HG02981 (cell line): ENCODE measurements at regions not wholly inside any gene's neighbourhood (a gene's known extent, or its start where the extent isn't known, plus 50 kb on each side); places are given as distances from the start of the nearest gene placed in this dataset.
"Not testable (repeated sequence)": the region's sequence is repeated elsewhere in the genome, so short reads cannot be mapped to it uniquely, and the experiment has no call there.

ENCODE experiments used
- ATAC-seq: cut with Tn5 transposase; IDR thresholded peaks from one replicate; pipeline ENCODE4 v1.9.1; 2021; ENCODE audit warnings: mild to moderate bottlenecking, moderate library complexity; ENCODE audit not compliant: unreplicated experiment

DNA sequence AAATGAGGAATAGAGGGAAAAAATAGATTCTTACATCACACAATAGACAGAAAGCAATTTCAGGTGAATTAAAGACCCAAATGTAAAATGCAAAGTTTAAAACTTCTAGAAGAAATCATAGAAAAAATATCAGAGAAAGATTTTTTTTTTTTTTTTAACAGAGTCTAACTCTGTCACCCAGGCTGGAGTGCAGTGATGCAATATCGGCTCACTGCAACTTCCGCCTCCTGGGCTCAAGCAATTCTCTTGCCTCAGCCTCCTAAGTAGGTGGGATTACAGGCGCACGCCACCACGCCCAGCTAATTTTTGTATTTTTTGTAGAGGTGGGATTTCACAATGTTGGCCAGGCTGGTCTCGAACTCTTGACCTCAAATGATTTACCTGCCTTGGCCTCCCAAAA lies 141.8 kb downstream of the COPRS start:
- not testable (repeated sequence) for ATAC-seq

DNA sequence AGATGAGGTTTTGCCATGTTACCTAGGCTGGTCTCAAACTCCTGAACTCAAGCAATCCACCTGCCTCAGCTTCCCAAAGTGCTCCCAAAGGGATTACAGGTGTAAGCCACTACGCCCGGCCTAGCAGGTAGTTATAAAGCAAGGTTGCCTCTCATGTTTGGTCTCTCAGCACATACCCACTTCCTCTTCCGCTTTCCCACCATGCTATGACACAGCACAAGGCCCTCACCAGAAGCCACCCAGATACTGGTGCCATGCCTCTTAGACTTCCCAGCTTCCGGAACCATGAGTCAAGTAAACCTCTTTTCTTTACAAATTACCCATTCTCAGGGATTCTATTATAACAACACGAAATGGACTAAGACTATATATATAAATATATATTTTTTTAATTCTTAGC lies 143.6 kb downstream of the COPRS start:
- no peak for ATAC-seq

DNA sequence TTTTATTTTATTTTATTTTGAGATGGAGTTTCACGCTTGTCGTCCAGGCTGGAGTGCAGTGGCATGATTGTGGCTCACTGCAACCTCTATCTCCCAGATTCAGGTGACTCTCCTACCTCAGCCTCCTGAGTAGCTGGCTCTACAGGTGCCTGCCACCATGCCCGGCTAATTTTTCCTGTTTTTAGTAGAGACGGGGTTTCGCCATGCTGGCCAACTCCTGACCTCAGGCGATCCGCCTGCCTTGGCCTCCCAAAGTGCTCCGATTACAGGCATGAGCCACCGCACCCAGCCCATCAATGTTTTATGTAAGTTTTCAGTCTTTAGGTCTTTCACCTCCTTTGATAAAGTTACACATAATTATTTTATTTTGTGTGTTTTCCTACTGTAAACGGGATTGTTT lies 154.6 kb downstream of the COPRS start:
- no peak for ATAC-seq

DNA sequence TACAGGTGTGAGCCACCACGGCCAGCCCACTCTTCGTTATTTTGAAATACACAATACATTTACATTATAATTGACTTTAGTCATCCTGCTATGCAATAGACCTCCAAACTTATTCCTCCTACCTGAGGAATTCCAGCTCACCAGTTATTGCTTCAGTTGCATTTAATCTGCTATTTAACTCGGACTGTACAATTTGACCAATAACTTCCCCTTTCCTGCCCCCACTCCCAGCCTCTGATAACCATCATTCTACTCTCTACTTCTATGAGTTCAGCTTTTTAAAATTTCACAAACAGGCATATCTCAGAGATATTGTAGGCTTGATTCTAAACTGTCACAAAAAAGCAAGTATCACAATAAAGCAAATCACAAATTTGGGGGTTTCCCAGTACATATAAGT lies 157.0 kb downstream of the COPRS start:
- ATAC-seq: no peak

DNA sequence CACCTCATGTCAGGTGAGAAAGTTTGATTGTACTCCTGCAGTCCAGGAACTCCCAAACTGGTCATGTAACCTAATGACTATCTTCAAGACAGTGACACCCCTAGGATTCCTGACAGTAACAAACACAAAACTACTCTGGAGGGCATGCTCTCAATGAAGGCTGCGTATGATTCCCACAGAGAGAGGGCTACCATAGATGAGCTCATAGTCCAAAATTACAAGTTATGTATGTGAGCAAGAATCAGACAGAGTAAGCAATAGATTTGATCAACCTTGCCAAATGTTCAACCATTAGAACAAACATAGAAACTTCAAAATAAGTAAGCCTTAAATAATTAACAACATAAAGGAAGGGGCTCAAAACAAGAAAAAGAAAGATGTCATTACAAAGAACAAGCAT lies 158.1 kb downstream of the COPRS start:
- no peak for ATAC-seq

DNA sequence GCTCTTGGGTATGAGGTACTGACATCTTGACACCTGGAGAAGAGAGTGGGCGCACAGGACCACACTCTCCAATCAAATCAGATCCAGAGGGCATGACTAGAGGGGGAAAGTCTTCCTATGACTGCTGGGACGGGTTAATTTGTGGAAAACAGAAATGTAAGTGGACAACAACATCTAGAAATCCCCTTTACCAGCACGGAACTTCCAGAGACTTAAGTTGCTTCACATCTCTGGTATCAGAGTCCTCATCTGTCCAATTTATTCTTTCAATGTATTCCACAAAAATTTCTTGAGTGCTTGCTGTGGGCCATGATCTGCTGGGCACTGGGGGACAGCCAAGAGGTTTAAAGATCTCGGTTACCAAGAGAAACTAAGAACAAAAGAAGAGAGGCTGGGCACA lies 159.2 kb downstream of the COPRS start:
- no peak for ATAC-seq

DNA sequence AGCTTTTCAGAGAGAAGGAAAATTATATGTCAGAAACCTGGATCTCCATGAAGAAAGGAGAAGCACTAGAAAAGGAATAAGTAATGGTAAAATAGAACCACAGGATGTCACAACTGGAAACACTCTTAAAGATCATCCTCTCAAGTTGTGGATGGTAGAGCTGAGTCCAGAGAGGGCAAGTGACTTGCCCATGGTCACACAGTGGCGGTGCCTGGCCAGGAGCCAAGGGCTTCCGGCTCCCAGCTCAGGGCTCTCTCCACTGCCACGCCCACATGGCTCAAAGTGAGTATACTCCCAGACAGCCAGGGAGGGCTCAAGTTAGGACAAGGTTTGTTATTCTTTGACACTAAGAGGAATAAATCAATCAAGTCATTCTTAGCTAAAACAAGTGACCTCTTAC lies 159.8 kb downstream of the COPRS start:
- no peak for ATAC-seq

DNA sequence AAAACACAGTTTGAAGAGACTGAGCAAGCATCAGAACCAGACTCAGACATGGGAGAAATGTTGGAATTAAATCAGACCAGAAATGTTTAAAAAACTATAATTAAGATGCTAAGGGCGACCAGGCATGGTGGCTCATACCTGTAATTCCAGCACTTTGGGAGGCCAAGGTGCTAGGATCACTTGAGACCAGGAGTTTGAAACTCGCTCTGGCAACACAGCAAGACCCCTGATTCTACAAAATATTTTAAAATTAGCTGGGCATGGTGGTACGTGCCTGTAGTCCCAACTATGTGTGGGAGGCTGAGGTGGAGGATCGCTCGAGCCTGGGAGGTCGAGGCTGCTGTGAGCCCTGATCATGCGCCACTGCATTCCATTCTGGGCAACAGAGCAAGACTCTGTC lies 160.3 kb downstream of the COPRS start:
- ATAC-seq: no peak

DNA sequence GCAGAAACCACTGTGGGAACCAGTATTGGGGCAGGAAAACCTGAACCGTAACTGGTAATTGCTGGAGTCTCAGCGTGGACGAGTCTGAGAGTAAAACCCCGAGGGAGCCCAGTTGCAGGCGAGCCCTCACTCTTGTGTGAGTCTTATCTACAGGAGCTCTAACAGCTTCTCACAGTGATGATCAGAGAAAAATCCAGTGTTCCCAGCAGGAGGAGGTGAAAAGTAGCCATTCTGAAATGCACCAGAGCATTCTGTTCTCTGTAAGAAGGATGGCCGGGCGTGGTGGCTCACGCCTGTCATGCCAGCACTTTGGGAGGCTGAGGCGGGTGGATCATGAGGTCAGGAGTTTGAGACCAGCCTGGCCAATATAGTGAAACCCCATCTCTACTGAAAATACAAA lies 161.2 kb downstream of the COPRS start:
- ATAC-seq: no peak

DNA sequence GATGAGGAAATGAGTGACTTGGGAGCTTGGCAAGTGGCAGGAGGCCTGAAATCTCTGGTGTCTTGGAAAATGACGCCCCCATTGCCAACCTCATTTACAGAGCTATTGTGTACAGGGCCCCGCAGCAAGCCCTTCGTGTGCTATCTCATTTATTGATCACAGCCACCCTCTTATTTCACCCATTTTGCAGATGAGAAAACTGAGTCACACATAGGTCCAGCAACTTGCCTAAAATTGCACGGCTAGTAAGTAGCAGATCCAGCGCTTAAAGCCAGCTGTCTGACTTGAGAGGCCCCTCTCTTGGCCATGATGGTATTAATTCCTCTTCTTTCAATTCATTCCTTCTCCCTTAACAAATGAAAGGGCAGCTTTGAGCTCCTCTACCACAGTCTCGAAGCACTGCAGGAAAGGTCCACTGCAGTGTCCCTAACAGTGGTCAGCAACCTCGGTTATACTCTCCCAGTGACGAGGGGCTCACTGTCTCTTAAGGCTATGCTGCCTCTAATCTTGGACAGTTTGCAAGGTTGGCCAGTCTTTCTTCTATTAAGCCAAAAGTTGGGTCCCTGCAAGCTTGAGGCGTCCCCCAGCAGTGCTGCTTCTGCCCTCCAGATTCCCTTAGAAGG lies 162.2 kb downstream of the COPRS start:
- ATAC-seq: no peak

DNA sequence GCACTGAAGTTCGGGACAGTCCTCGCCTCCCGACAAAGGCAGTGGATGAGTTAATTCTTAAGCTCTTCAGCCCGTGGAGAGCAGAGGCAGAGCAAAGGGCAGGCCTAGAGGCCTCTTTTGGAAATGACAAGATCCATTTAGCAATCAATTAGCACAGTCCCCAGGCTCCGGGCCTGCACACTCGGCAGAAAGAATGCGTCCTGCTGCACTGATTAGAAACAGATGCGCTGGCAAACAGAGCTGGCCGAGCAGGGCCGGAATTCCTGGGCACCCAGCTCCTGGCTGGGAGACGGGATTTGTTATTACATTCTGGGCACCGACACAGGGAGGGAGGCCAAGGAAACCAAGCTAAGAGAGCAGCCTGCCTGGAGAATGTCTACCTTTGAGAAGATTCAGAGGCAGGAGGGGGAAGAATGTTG lies 162.9 kb downstream of the COPRS start:
- no peak for ATAC-seq

DNA sequence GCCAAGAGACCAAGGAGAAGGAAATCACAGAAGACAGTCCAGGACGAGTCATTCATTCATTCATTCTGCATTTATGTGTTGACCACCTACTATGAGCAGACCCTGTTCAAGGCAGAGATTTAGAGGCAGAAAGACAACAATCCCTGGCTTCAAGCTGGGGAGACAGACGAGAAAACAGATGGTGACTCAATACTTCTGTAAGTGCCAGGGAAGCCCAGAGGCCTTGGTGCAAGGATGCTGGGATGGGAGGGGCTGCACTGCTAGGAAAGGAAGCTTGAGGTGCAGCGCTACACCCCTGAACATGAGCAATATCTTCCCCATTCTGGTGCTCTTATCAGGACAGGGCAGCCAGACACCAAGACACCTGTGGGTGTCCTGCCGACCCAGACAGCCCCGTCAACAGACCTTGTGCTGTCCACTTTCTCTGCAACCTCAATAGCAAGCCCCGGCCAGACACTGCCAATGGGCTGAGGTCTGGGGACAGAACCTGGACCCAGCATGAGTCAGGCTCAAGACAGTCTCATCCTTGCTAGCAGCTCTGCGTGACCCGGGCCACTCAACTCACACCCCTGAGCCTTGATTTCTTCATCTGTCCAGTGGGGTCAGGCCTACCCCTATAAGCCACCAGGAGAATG lies 163.5 kb downstream of the COPRS start:
- no peak for ATAC-seq

DNA sequence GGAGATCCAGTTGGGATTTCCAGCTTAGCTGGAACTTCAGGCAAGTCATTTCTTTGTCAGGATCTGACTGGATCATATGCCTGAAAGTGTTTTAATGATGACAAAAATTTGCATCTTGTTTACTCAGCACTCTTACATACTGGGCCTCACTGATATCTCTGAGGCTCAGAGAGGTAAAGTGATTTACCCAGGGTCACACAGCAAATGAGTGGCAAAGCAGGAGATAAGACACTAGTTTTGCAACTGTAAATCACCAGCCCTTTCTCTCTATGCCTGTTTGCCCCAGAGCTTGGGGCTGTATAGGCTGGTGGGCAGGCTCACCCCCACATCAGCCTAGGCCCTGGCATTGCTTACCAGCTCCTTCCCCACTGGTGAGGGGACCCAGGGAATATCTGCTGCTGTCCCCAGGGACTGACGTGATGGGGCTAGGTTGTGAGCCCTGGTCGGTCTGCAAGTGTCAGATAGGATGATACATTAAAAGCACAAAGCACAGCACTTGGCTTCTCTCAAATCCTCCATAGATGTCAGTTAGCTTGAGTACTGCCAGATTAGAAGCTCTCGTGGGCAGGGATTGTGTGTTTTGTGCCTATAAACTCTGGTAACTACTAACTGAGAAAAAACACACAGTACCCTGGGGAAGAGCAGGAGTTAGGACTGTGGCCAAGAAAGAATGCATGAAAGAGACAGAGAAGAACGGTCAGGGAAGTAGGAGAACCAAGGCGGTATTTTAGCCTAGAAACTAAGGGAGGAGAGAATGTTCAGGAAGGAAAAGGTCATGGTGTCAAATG lies 165.4 kb downstream of the COPRS start:
- no peak for ATAC-seq

DNA sequence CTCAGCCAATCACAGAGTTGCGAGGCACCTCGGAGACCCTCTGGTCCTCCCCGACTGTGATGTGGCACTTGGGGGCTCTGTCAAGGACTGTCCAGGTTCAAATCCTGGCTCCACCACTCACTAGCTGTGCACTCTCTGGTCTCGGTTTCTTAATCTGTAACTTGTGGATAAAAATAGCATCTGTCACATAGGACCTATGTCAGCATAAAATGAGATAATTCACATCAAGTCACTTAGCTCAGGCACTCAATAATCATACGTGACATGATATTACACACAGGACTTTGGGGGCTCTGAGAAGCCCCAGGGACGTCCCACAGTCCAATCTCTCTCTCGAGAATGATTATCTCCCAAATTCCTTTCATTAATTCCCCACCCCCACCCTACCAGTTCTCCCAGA lies 166.4 kb downstream of the COPRS start:
- ATAC-seq: no peak

DNA sequence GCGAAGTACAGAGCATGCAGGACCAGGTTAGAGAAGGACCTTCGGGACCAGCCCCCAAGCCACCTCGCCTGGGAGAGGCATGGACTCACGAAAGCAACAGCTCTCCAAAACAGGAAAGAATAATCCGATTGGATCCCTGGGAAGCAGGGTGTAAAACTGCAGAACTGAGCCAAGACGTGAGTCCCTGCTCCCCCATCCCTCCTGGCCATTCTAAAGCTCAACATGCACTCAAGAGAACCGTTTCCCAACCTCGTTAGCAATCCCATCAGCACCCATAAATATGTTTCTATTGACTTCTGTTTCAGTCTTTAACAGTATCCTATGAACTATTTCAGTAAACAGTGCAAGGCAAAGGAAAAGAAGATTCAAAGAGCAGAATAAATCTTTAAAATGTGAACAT lies 167.0 kb downstream of the COPRS start:
- ATAC-seq: no peak

DNA sequence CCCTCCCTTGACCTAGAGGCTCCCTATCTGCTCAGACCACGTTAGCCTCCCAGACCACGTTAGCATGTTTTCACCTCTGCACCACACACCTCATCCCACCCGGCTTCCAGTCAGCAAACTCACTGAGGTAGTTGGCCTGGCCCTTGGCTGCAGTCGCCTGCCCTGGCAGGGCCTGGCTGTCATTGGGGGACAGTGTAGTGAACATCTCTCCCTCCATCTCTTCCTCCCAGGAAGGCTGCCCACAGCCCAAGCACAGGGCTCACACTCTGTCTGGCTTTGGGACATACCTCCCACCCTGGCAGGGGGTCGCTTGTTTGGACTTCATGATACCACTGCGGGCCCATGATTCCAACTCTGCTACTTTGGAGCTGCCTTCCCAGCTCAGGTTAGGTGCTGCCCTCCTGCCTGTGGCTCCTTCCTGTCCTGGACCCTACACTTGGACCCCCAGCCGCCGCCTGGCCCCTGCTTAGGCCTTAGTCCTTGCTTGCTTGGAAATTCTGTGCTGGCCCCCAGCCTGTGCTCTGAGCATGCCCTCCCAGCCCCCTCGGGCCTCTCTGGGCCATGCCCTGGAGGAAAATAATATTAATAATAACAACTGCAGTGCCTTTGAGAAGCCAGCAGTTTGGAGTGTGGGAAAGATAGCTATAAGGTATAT lies 167.7 kb downstream of the COPRS start:
- ATAC-seq: no peak

DNA sequence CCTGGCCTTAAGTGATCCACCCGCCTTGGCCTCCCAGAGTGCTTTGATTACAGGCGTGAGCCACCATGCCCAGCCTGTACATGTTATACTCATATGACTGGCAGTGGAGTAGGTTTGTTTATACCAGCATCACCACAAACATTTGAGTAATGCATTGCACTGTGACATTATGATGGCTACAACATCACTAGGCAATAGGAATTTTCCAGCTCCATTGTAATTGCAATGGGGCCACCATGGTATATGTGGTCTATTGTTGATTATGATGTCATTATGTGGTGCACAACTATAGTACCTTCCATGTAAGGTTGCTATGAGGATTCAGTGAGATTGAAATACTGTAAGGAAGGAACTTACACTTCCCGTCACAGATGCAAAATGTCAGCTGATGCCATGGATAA lies 168.9 kb downstream of the COPRS start:
- no peak for ATAC-seq

DNA sequence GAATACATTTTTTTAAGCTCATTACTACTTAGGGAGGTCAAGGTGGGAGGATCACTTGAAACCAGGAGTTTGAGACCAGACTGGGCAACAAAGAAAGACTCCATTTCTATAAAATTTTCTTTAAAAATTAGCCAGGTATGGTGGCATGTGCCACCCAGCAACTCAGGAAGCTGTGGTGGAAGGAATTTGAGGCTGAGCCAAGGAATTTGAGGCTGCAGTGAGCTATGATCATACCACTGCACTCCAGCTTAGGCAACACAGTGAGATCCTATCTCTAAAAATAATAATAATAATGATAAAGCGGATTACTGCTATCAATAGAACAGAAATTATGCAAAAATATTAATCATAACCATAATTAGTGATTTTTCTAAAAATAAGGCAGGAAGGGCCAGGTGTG lies 170.3 kb downstream of the COPRS start:
- ATAC-seq: no peak

DNA sequence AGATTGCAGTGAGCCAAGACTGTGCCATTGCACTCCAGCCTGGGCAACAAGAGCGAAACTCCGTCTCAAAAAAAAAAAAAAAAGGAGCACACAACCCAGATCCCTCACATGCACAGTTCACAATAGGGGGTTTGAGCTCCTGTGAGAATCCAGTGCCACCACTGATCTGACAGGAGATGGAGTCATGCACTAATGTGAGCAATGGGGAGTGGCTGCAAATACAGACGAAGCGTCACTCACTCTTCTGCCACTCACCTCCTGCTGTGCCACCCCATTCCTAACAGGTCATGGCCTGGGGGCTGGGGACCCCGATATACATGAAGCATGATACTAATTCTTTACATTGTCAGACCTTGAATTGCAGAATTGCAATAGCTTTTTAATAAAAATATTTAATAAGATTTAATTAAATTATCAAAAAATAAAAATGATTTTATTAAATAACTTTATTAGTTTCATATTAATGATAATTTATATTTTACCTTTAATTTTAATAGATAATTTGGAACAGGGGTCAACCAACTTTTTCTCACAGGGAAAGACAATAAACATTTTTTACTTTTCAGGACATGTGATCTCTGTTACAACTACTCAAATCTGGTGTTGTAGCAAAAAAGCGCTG lies 171.4 kb downstream of the COPRS start:
- no peak for ATAC-seq

DNA sequence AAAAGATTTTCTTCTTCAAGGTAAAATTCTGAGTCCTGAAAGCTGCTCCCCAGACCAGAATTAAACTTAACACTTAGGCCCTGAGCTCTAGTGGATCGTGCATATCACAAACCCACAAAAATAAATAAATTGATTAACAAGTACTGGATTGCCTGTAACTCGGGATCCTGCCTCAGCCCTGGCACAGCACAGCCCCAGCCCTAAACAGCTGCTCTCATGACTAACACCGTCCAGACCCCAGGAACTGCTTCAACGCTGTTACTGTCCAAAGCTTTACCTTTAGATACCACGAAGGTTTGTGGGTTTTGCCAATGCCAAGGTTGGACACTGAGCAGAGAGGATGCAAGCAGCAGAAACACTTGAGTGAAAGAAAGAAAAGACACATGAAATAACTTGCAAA lies 172.5 kb downstream of the COPRS start:
- no peak for ATAC-seq

DNA sequence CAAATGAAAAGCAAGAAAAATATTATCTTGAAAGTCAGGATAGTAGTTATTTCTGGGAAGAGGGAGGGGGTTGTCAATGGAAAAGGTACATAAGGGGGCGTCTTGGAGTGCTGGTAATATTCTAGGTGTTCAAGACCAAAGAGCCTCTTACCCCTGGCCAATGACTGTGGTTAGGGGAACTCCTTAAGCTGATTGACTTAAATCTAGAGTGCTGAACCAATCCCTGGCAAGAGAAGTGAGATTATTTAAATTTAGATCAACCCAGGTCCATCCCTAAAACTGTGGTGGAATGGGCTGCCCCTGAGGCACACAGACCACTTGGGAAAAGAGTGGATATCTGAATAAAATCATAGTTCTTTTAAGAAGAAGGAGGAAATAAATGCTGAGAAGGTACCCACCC lies 174.1 kb downstream of the COPRS start:
- ATAC-seq: no peak
